ENCODE measurements at regions not wholly inside any gene's neighbourhood (a gene's known extent, or its start where the extent isn't known, plus 50 kb on each side); places are given as distances from the start of the nearest gene placed in this dataset.

- POLR2A ChIA-PET, result no interaction called here
- DNase-seq, result no peak
- CTCF ChIA-PET, result interaction anchor here (0.6 kb wide), 1 partner anchor 752 kb away, joined by 3 read pairs; no protein-coding TSS in a partner anchor
- ATAC-seq, result no peak
- H3K9me3 Mint-ChIP-seq (ENCODE audit: low read depth), result no peaks in the 10 kb centered on the region
- no peaks in the 10 kb centered on the region for H3K36me3 Mint-ChIP-seq (ENCODE audit: low read depth)
- H3K27ac Mint-ChIP-seq, result no peak overlapping the region
- H3K4me1 Mint-ChIP-seq, result no peaks in the 10 kb centered on the region
- H3K27me3 Mint-ChIP-seq, result peaks cover 11% of the 10 kb centered on the region
- intact Hi-C loops (cut with DNase I, micrococcal nuclease), result no loop called here
- no peak overlapping the region for H3K4me3 Mint-ChIP-seq
These were observed 502.1 kb downstream of the SOX6 start for GRCh38 chr11:15854245-15854644.

DNA sequence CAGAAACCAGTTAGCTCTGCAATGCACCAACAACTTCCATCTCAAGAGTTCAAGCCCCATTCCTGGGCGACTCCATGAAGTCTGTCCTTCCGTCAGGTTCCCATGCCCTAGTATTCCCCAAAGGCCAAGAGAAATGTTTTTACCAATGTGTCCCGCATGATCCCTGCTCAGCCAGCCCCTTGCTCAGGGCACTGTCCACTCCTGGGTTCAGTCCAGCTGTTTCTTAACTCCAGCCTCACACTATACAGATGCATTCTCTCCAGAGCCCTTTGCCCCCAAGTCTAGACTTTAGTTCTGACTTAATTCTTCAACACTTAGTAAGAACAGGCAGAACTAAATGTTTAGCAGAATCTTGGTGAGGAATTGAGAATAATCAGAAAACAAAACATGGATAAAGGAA, 497.5 kb downstream of the SOX6 start:
- Mint-ChIP-seq H3K4me1 (no peaks in the 10 kb centered on the region), H3K27ac (no peak overlapping the region), H3K36me3 (ENCODE audit: low read depth) (no peaks in the 10 kb centered on the region), H3K9me3 (ENCODE audit: low read depth) (peaks cover 3% of the 10 kb centered on the region), H3K4me3 (no peak overlapping the region), H3K27me3 (peaks cover 5% of the 10 kb centered on the region)
- ChIA-PET POLR2A (no interaction called here), CTCF (no interaction called here)
- no peak for ATAC-seq
- no peak for DNase-seq
- intact Hi-C loops (cut with DNase I, micrococcal nuclease), result no loop called here

DNA sequence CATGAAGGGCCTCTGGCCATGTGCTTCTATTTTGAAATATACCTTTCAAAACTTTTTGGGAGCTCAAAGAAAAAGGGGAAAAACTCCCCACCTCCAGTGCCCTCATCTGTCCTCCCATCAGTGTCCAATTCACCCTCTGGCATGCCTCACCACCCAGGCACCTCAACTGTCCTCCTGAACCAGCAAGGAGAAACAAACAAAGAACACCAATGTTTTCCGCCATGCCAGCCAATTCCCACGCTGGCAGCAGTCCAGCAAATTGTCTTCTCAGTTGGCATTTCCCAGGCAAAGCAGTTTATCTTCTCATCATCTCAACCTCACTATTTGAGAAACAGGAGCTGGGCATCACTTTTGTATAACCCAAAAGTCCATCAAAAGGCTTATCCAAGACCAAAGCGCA, 496.9 kb downstream of the SOX6 start:
- H3K27ac Mint-ChIP-seq, result no peak overlapping the region
- no peaks in the 10 kb centered on the region for H3K4me1 Mint-ChIP-seq
- no peak for ATAC-seq
- peaks cover 8% of the 10 kb centered on the region for H3K27me3 Mint-ChIP-seq
- H3K36me3 Mint-ChIP-seq (ENCODE audit: low read depth), result no peaks in the 10 kb centered on the region
- intact Hi-C loops (cut with DNase I, micrococcal nuclease), result no loop called here
- no peak for DNase-seq
- no peak overlapping the region for H3K4me3 Mint-ChIP-seq
- peaks cover 3% of the 10 kb centered on the region for H3K9me3 Mint-ChIP-seq (ENCODE audit: low read depth)
- CTCF ChIA-PET, result no interaction called here
- POLR2A ChIA-PET, result no interaction called here

- DNase-seq (no peak), ATAC-seq (no peak)
- ChIA-PET POLR2A (no interaction called here), CTCF (no interaction called here)
- H3K4me3 Mint-ChIP-seq, result no peak overlapping the region
- no peaks in the 10 kb centered on the region for H3K36me3 Mint-ChIP-seq (ENCODE audit: low read depth)
- H3K27ac Mint-ChIP-seq, result no peak overlapping the region
- H3K27me3 Mint-ChIP-seq, result peaks cover 8% of the 10 kb centered on the region
- H3K9me3 Mint-ChIP-seq (ENCODE audit: low read depth), result peaks cover 3% of the 10 kb centered on the region
- intact Hi-C loops (cut with DNase I, micrococcal nuclease), result no loop called here
- no peaks in the 10 kb centered on the region for H3K4me1 Mint-ChIP-seq
These were observed 495.1 kb downstream of the SOX6 start for GRCh38 chr11:15861256-15861655.

- H3K36me3 Mint-ChIP-seq (ENCODE audit: low read depth), result no peaks in the 10 kb centered on the region
- H3K27me3 Mint-ChIP-seq, result peaks cover 8% of the 10 kb centered on the region
- H3K4me1 Mint-ChIP-seq, result no peaks in the 10 kb centered on the region
- H3K4me3 Mint-ChIP-seq, result no peak overlapping the region
- ATAC-seq (no peak), DNase-seq (no peak)
- H3K9me3 Mint-ChIP-seq (ENCODE audit: low read depth), result peaks cover 3% of the 10 kb centered on the region
- intact Hi-C loops (cut with DNase I, micrococcal nuclease), result no loop called here
- ChIA-PET CTCF (no interaction called here), POLR2A (interaction anchor here (0.6 kb wide), 1 partner anchor 173 kb away, joined by 3 read pairs; no protein-coding TSS in a partner anchor)
- H3K27ac Mint-ChIP-seq, result no peak overlapping the region
These were observed 492.9 kb downstream of the SOX6 start for GRCh38 chr11:15863411-15863810.

- ChIA-PET CTCF (no interaction called here), POLR2A (interaction anchor here (0.6 kb wide), 1 partner anchor 172 kb away, joined by 3 read pairs; no protein-coding TSS in a partner anchor)
- H3K36me3 Mint-ChIP-seq (ENCODE audit: low read depth), result no peaks in the 10 kb centered on the region
- H3K27ac Mint-ChIP-seq, result no peak overlapping the region
- DNase-seq, result no peak
- no peak for ATAC-seq
- no peak overlapping the region for H3K4me3 Mint-ChIP-seq
- no peaks in the 10 kb centered on the region for H3K4me1 Mint-ChIP-seq
- peaks cover 8% of the 10 kb centered on the region for H3K27me3 Mint-ChIP-seq
- intact Hi-C loops (cut with DNase I, micrococcal nuclease), result no loop called here
- peaks cover 3% of the 10 kb centered on the region for H3K9me3 Mint-ChIP-seq (ENCODE audit: low read depth)
These were observed 492.1 kb downstream of the SOX6 start for GRCh38 chr11:15864026-15864805.

- CTCF ChIA-PET, result no interaction called here
- no peaks in the 10 kb centered on the region for H3K36me3 Mint-ChIP-seq (ENCODE audit: low read depth)
- H3K4me3 Mint-ChIP-seq, result no peak overlapping the region
- no peak overlapping the region for H3K27ac Mint-ChIP-seq
- POLR2A ChIA-PET, result no interaction called here
- ATAC-seq, result no peak
- intact Hi-C loops (cut with DNase I, micrococcal nuclease), result no loop called here
- DNase-seq, result no peak
- peaks cover 3% of the 10 kb centered on the region for H3K9me3 Mint-ChIP-seq (ENCODE audit: low read depth)
- H3K4me1 Mint-ChIP-seq, result no peaks in the 10 kb centered on the region
- H3K27me3 Mint-ChIP-seq, result peaks cover 8% of the 10 kb centered on the region
These were observed 490.9 kb downstream of the SOX6 start for GRCh38 chr11:15865212-15865987.

GRCh38 chr11:15867871-15868270, 488.5 kb downstream of the SOX6 start:
- DNase-seq (no peak), ATAC-seq (no peak)
- no peak overlapping the region for H3K27ac Mint-ChIP-seq
- ChIA-PET CTCF (interaction anchor here (0.8 kb wide), 1 partner anchor 19 kb away, joined by 3 read pairs; no protein-coding TSS in a partner anchor), POLR2A (no interaction called here)
- intact Hi-C loops (cut with DNase I, micrococcal nuclease), result no loop called here
- no peaks in the 10 kb centered on the region for H3K36me3 Mint-ChIP-seq (ENCODE audit: low read depth)
- no peaks in the 10 kb centered on the region for H3K4me1 Mint-ChIP-seq
- no peaks in the 10 kb centered on the region for H3K9me3 Mint-ChIP-seq (ENCODE audit: low read depth)
- peaks cover 4% of the 10 kb centered on the region for H3K27me3 Mint-ChIP-seq
- H3K4me3 Mint-ChIP-seq, result no peak overlapping the region

DNA sequence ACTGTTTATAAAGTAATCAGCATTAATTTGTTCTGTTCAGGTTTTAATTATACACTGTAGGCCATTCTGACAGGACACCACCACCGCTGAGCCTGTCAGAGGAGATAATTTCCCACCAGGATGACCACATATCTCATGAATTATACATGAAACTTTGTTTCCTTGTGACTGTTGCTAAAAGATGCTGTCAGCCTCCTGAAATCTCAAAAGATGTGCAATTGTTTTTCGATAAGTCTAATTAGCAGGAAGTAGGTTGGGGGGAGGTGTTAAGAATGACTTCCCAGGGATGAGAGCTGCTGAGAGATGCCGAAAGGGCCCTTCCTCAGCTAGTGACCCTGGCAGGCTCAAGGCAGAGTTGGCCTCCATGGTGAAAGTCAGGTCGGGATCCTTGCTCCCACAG, 485.4 kb downstream of the SOX6 start:
- ChIA-PET POLR2A (interaction anchor here (0.7 kb wide), 1 partner anchor 332 kb away, joined by 3 read pairs; no protein-coding TSS in a partner anchor), CTCF (interaction anchor here (0.6 kb wide), 1 partner anchor 952 kb away, joined by 3 read pairs; no protein-coding TSS in a partner anchor)
- H3K4me1 Mint-ChIP-seq, result no peaks in the 10 kb centered on the region
- H3K4me3 Mint-ChIP-seq, result no peak overlapping the region
- no peak overlapping the region for H3K27ac Mint-ChIP-seq
- no peaks in the 10 kb centered on the region for H3K27me3 Mint-ChIP-seq
- intact Hi-C loops (cut with DNase I, micrococcal nuclease), result no loop called here
- ATAC-seq, result no peak
- DNase-seq, result no peak
- H3K9me3 Mint-ChIP-seq (ENCODE audit: low read depth), result no peaks in the 10 kb centered on the region
- H3K36me3 Mint-ChIP-seq (ENCODE audit: low read depth), result no peaks in the 10 kb centered on the region

GRCh38 chr11:15871904-15872626, 484.3 kb downstream of the SOX6 start:
- POLR2A ChIA-PET, result interaction anchor here (0.6 kb wide), 1 partner anchor 122 kb away, joined by 3 read pairs; no protein-coding TSS in a partner anchor
- CTCF ChIA-PET, result no interaction called here
- Mint-ChIP-seq H3K4me3 (no peak overlapping the region), H3K27me3 (no peaks in the 10 kb centered on the region), H3K4me1 (no peaks in the 10 kb centered on the region), H3K27ac (no peak overlapping the region), H3K36me3 (ENCODE audit: low read depth) (no peaks in the 10 kb centered on the region), H3K9me3 (ENCODE audit: low read depth) (no peaks in the 10 kb centered on the region)
- DNase-seq (no peak), ATAC-seq (no peak)
- intact Hi-C loops (cut with DNase I, micrococcal nuclease), result no loop called here

GRCh38 chr11:15873501-15873900, 482.8 kb downstream of the SOX6 start:
- CTCF ChIA-PET, result interaction anchor here (0.6 kb wide), 1 partner anchor 13 kb away, joined by 3 read pairs; no protein-coding TSS in a partner anchor
- H3K4me1 Mint-ChIP-seq, result no peaks in the 10 kb centered on the region
- intact Hi-C loops (cut with DNase I, micrococcal nuclease), result no loop called here
- POLR2A ChIA-PET, result no interaction called here
- no peak overlapping the region for H3K27ac Mint-ChIP-seq
- no peak overlapping the region for H3K4me3 Mint-ChIP-seq
- no peaks in the 10 kb centered on the region for H3K9me3 Mint-ChIP-seq (ENCODE audit: low read depth)
- no peaks in the 10 kb centered on the region for H3K36me3 Mint-ChIP-seq (ENCODE audit: low read depth)
- DNase-seq (no peak), ATAC-seq (no peak)
- H3K27me3 Mint-ChIP-seq, result no peaks in the 10 kb centered on the region
